ENCODE measurements at regions not wholly inside any gene's neighbourhood (a gene's known extent, or its start where the extent isn't known, plus 50 kb on each side); places are given as distances from the start of the nearest gene placed in this dataset.
"Not testable (repeated sequence)": the region's sequence is repeated elsewhere in the genome, so short reads cannot be mapped to it uniquely, and the experiment has no call there.

- DNase-seq = peak; percentile 17
Observed at GRCh38 chr1:182259229-182259872, 132.2 kb downstream of the GLUL start.

GRCh38 chr1:182257369-182258063 lies 134.1 kb downstream of the GLUL start:
- no peak for DNase-seq

GRCh38 chr1:182256931-182257330 lies 134.7 kb downstream of the GLUL start:
- DNase-seq = no peak

- DNase-seq = no peak
Observed at GRCh38 chr1:182255494-182255893, 136.1 kb downstream of the GLUL start.

- DNase-seq = no peak
Observed at GRCh38 chr1:182253319-182253860, 138.2 kb downstream of the GLUL start.

DNA sequence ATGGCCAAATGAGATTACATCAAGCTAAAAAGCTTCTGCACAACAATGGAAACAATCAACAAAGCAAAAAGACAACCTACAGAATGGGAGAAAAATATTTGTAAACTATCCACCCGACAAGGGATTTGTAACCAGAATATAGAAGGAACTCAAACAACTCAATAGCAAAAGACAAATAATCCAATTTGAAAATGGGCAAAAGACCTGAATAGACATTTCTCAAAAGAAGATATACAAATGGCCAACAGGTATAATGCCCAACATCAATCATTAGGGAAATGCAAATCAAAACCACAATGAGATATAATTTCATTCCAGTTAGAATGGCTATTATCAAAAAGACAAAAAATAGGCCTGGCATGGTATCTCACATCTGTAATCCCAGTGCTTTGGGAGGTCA lies 140.0 kb downstream of the GLUL start:
- no peak for DNase-seq

DNA sequence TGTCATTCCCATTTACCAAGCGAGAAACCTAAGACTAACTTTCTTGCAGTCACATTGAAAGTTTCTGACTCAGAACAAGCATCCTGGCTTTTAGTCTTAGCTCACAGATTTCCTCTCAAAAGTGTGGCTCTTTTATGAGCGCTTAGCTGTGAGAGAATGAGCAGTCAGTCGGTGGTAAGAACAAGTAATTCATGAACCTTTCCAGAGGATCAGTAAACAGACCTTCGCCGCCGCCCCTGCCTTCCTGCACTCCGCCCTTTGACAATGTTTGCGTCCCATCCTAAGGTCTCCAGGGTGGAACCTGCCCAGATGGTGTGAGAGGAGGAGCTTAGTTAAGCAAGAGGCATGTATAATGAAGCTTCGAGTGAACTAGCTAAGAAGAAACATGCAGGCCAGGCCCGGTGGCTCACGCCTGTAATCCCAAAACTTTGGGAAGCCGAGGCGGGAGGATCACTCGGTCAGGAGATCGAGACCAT lies 142.4 kb downstream of the GLUL start:
- DNase-seq = no peak

- DNase-seq = no peak
Observed at GRCh38 chr1:182248721-182249120, 142.9 kb downstream of the GLUL start.

DNA sequence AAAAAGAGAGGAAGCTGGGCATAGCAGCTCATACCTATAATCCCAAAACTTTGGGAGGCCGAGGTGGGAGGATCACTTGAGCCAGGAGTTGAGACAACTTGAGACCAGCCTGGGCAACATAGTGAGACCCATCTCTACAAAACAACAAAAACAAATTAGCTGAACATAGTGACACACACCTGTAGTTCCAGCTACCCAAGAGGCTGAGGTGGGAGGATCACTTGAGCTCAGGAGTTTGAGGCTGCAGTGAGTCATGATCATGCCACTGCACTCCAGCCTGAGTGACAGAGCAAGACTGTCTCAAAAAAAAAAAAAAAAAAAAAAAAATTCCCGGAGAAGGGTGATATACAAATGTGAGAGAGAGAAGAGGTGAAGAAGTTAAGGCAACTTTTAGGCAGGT lies 143.8 kb downstream of the GLUL start:
- DNase-seq = not testable (repeated sequence)

DNA sequence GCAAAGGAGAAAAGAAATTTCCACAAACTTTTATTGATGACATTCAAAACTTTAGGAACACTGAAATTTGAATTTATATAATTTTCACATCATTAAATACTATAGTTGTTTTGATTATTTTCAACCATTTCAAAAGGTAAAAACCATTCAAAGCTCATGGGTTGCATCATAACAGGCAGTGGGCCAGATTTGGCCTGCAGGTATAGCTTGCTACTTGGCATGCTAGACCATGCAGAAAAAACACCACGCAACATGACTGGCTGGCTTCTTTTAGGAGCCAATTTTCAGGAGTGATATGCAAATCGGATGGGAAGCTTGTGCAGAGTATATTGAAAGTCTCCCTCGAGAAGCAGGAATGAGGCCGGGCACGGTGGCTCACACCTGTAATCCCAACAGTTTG lies 144.8 kb downstream of the GLUL start:
- DNase-seq = no peak

- DNase-seq = no peak
Observed at GRCh38 chr1:182245040-182245439, 146.6 kb downstream of the GLUL start.

DNA sequence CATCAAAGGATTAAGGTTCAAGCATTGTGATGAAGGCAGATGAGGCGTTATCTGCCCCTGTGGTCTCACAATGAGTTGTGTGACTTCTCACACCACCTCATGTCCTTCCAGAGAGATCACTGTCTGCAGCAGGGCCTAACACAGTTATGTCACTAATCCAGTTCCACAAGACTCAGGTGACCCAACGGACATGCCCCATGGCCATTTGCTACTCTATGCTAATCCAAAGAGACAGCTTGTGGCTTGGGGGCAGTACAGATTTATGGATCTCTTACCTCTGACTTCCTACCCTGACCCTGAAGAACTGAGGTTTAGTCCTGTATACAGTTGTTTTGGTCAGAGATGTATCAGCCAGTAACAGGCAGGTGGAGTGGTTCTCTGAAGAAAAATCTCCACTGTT lies 147.1 kb downstream of the GLUL start:
- no peak for DNase-seq

- DNase-seq = no peak
Observed at GRCh38 chr1:182242641-182243040, 148.9 kb downstream of the GLUL start.

- no peak for DNase-seq
Observed at GRCh38 chr1:182240085-182240484, 151.5 kb downstream of the GLUL start.

DNA sequence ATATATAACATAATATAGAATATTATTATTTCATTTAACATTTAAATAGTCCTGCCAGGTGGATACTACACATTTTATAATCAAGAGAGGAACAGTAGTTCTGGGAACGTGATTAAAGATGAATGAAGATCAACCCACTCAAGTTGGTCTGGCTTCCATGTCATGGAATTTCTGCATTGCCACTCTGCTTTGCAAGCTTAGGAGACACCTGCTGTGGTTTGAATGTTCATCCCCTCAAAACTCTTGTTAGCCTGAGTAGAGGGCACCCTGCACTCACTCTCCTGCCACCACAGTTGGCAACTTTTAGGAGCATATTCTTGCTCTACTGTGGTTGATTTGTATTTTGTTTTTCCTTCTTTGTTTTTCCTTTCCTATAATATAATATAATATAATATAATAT lies 153.2 kb downstream of the GLUL start:
- DNase-seq = no peak

DNA sequence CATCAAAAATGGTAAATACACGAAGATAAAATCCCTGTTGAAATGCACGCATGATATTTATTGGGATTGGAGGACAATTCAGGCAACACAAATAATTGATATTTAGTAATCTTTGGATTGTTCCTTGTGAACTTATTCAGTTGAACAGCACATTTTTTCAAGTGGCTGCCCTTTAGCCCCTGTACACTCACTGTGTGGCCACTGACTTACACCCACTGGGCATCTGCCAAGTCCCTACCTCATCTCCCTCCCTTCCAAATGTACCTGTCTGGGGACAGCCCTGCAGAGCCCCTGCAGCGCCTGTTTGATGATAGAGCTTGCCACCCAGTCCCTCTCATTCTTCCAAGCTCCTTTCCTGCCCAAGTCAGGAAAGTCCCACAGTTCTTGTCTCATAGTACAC lies 154.3 kb downstream of the GLUL start:
- no peak for DNase-seq

DNA sequence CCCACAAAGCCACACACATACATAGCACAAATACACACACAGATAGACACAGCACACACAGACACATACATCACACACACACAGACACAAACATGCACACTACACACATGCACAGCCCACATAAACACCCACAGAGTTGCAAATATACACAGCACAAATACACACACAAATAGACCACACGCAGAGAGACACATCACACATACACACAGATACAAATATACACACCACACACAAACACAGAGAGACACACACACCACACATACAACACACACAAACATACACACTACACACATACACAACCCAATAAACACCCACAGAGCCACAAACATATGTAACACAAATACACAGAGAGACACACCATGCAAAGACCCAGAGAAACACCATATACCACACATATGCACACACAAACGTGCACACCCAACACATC lies 154.9 kb downstream of the GLUL start:
- DNase-seq = no peak

DNA sequence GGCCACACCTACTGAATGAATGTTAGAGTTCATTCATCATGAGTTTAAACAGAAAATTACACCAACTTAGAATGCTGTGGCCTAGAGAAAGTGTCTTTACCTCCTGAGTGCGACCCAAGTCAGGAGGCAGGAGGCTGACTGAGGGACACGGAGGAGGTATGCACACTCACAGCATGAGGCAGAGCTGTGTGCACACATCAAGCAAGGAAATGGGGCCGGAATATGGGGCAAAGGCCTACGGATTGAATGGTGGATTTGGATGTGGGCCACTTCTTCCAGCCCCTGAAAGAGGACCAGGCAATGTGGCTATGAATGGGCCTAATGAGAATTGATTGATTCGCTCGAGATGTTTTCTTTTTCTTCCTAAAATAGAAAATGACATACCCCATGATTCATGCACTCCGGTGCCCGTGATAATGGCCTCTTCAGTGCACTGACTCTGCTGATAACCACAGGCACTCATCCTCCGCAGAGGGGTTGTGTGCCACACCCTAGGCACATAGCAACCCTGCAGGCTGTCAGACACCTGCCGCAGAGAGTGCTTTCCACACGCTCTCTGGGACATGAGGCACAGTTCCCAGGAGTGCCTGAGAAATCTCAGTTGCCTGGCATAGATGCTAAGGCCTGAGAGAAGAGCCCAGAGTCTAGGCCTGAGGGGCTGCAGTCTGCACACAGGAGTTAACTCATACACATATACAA lies 155.5 kb downstream of the GLUL start:
- peak; percentile 6 for DNase-seq

DNA sequence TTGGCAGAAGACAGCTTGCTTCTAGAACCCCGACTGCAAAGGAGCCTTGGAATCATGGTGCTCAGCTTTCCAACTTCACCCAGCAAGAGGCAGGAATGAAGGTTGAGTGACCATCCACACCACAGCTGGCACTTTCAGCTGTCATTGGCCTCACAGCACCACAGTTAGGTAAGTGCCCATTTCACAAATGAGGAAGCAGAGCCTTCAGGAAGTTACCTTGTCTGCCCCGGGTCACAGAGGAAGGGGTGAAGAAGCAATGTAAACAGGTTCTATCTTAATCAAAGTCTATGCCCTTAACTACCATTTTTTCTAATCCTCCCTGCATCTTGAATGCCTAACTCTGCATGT lies 156.0 kb downstream of the GLUL start:
- no peak for DNase-seq

GRCh38 chr1:182229921-182230491 lies 161.6 kb downstream of the GLUL start:
- peak; percentile 13 for DNase-seq

- no peak for DNase-seq
Observed at GRCh38 chr1:182229451-182229850, 162.1 kb downstream of the GLUL start.

- DNase-seq = no peak
Observed at GRCh38 chr1:182227864-182228547, 163.6 kb downstream of the GLUL start.

DNA sequence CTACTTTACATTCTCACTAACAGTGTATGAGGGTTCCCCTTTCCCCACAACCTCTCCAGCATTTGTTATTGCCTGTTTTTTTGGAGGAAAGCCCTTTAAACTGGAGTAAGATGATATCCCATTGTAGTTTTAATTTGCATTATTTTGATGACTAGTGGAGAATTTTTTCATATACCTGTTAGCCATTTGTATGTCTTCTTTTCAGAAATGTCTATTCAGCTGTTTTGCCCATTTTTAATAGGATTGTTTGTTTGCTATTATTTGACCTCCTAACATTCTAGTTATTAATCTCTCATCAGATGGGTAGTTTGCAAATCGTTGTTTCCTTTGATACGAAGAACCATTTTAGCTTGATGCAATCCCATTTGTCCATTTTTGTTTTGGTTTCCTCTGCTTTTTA lies 165.0 kb downstream of the GLUL start:
- DNase-seq = no peak

Measured in fibroblast of skin of right quadriceps (primary cell).